GM12891 (cell line): ENCODE measurements at regions not wholly inside any gene's neighbourhood (a gene's known extent, or its start where the extent isn't known, plus 50 kb on each side); places are given as distances from the start of the nearest gene placed in this dataset.

Experiments
- DNase-seq: peaks from one replicate; pipeline ENCODE4 v3.0.0; 2011; ENCODE audit warnings: low spot score; ENCODE audit not compliant: insufficient read length
- FAIRE-seq: peaks from 2 replicates; lab custom pipeline; 2011; peaks lifted over from hg19 to GRCh38; lab: Jason Lieb, UNC
- PAX5 ChIP-seq: IDR thresholded peaks from 2 replicates; pipeline ENCODE4 v1.6.1; 2011; ENCODE audit warnings: low read length, moderate library complexity, mild to moderate bottlenecking; ENCODE audit not compliant: insufficient read depth, severe bottlenecking
- POLR2A ChIP-seq: IDR thresholded peaks from 2 replicates; pipeline ENCODE4 v1.6.1; 2011; ENCODE audit warnings: low read depth, low read length, control low read depth
- POLR2AphosphoS5 ChIP-seq: IDR thresholded peaks from 2 replicates; pipeline ENCODE4 v1.6.1; 2011; ENCODE audit warnings: low read depth, low read length, control low read depth
- POU2F2 ChIP-seq: IDR thresholded peaks from 2 replicates; pipeline ENCODE4 v1.6.1; 2011; ENCODE audit warnings: low read depth, mild to moderate bottlenecking, control low read depth, low read length, moderate library complexity
- SPI1 ChIP-seq: IDR thresholded peaks from 2 replicates; pipeline ENCODE4 v1.6.1; 2011; ENCODE audit warnings: low read depth, low read length, control low read depth
- TAF1 ChIP-seq: IDR thresholded peaks from 2 replicates; pipeline ENCODE4 v1.6.1; 2011; ENCODE audit warnings: low read depth, low read length, control low read depth

GRCh38 chr9:126261584-126262356 lies 64.9 kb upstream of the MVB12B start:
- FAIRE-seq (no peak), DNase-seq (no peak)
- no peak for TF ChIP-seq PAX5
- TF ChIP-seq SPI1: no peak
- no peak for TF ChIP-seq POU2F2
- no peak for TF ChIP-seq POLR2A
- TF ChIP-seq POLR2AphosphoS5: no peak
- no peak for TF ChIP-seq TAF1

DNA sequence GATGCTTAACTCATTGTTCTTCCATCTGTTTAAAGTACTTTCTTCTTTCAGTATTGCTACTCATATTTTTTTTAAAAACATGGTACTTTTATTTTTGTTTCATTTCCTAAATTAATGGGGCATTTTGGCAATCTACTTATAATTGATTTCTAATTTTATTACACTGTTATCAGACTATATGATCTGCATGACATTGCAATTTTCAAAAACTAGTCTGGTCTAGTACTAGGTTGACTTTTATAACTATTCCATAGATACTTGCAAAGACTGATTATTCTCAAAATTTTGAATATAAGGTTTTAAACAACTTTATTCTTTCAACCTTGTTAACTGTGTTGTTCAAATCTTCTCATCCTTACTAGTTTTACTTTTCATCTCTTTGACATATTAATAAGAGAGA lies 63.9 kb upstream of the MVB12B start:
- FAIRE-seq (no peak), DNase-seq (no peak)
- no peak for TF ChIP-seq PAX5

DNA sequence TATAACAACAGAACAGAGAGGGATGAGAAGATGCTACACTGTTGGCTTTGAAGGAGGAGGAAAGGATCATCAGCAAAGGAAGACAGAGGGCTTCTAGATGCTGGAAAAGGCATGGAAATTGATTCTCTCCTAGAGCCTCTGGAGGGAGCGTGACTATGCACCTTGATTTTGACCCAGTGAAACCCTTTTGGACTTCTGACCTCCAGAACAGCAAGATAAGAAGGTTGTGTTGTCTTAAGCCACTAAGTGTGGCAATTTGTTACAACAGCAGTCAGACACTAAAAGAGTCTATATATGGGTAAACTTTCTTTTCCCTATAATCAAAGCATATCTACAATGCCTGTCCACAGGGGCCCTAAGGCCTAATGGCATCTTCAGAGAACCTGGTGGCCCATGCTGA lies 56.1 kb upstream of the MVB12B start:
- TF ChIP-seq POLR2AphosphoS5 (no peak), POU2F2 (no peak), POLR2A (no peak), PAX5 (no peak), SPI1 (no peak), TAF1 (no peak)
- DNase-seq (no peak), FAIRE-seq (no peak)

DNA sequence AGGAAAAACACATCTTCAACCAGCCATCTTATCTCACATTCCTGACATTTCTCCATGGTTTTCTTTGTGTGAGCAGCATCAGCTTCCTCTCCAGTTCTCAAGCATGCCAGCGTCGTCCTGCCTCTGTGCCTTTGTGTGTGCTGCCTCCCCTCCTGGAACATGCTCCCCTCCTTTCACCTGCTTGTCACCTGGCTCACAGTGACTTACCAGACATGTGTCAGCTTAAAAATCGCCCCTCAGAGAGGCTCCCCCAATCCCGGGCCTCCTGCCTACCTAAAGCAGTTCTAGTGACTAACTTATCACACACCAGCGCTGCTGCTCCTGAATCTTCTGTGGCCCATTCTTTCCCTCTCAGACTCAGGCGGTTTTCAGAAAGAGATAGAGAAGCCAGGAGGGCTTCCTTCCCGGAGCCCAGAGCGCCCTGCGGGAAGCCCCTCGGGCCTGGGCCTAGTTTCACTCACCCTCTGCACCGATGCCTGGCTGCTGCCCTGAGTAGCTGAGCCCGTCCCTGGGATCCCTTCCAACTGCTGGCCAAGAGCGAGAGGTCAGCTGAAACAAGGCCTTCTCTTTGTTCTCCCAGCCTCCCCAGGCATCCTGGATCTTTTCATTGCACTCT lies 51.1 kb upstream of the MVB12B start:
- TF ChIP-seq TAF1 (no peak), POLR2A (no peak)
- FAIRE-seq (no peak), DNase-seq (no peak)

GRCh38 chr9:126276056-126276728 lies 50.4 kb upstream of the MVB12B start:
- TF ChIP-seq TAF1: no peak
- TF ChIP-seq POU2F2: no peak
- TF ChIP-seq SPI1: no peak
- no peak for TF ChIP-seq PAX5
- no peak for TF ChIP-seq POLR2A
- no peak for TF ChIP-seq POLR2AphosphoS5
- no peak for FAIRE-seq
- no peak for DNase-seq
